HCT116 (cell line): ENCODE measurements at regions not wholly inside any gene's neighbourhood (a gene's known extent, or its start where the extent isn't known, plus 50 kb on each side); places are given as distances from the start of the nearest gene placed in this dataset.

Source experiments
- ATAC-seq: fragments of 200-7000 bp; cut with Tn5 transposase; 2 replicates; pipeline ENCODE4 v1.9.1; 2020; ENCODE audit warnings: mild to moderate bottlenecking, moderate library complexity
- BruUV-seq: library from RNA; stranded (reverse); fragments of 400-500 nt; replicated peaks from 2 replicates; lab custom pipeline; 2021; lab: Mats Ljungman, UMichigan
- CTCF ChIA-PET: fragments of 300-600 bp; sonication (Branson Sonifier 250); formaldehyde crosslinking; loops from one replicate; lab custom pipeline; 2021; ENCODE audit warnings: antibody characterized with exemption; lab: Charles Lee
- POLR2A ChIA-PET: fragments of 300-600, 350-600 bp; sonication (Branson Sonifier 250); formaldehyde crosslinking; loops from one replicate; lab custom pipeline; 2021; ENCODE audit warnings: antibody characterized with exemption; lab: Charles Lee
- RAD21 ChIA-PET, 2 experiments: fragments of 300-600 bp; sonication (Branson Sonifier 250); formaldehyde crosslinking; loops; one replicate each; lab custom pipeline; 2023; ENCODE audit warnings: low total read pairs in 2 of 2; ENCODE audit not compliant: uncharacterized antibody in 2 of 2, unreplicated experiment in 2 of 2, low non-redundant PET in 1 of 2; lab: Charles Lee
- DNase-seq: peaks from one replicate; pipeline ENCODE4 v3.0.0-alpha.2; 2010; ENCODE audit warnings: low read depth, low spot score
- H2AFZ ChIP-seq: fragments of 200-600 bp; shearing (Covaris generic), sonication (generic); 2 replicates; pipeline ENCODE4 v1.6.1; 2017; ENCODE audit warnings: low read depth, mixed run types, mixed read lengths, antibody characterized with exemption, low read length; ENCODE audit not compliant: poor library complexity, severe bottlenecking
- H3K27ac ChIP-seq: 2 replicates; pipeline ENCODE4 v1.5.1; 2012; ENCODE audit warnings: low read depth, low read length
- H3K27me3 ChIP-seq: fragments of 200-600 bp; sonication (generic); 2 replicates; pipeline ENCODE4 v1.6.1; 2016; ENCODE audit warnings: mixed run types, low read length, mixed read lengths; ENCODE audit not compliant: insufficient read depth
- H3K36me3 ChIP-seq, 2 experiments: fragments of 200-500 bp in 1 of 2; fragments of 200-600 bp in 1 of 2; sonication (Bioruptor generic) in 1 of 2; sonication (generic) in 1 of 2; 2 replicates each; pipeline versions ENCODE4 v1.5.1 to v1.6.1; 2014 to 2016; ENCODE audit warnings: low read length in 2 of 2, inconsistent platforms in 1 of 2, mixed read lengths in 1 of 2, mixed run types in 1 of 2; ENCODE audit not compliant: insufficient read depth in 2 of 2, control insufficient read depth in 1 of 2
- H3K4me1 ChIP-seq, 2 experiments: fragments of 200-600 bp in 1 of 2; sonication (generic) in 1 of 2; 2 replicates each; pipeline versions ENCODE4 v1.5.1 to v1.6.1; 2012 to 2017; ENCODE audit warnings: low read length in 2 of 2, inconsistent platforms in 1 of 2, mild to moderate bottlenecking in 1 of 2, mixed read lengths in 1 of 2, mixed run types in 1 of 2, moderate library complexity in 1 of 2; ENCODE audit not compliant: insufficient read depth in 2 of 2, control insufficient read depth in 1 of 2
- H3K4me2 ChIP-seq: fragments of 200-600 bp; sonication (generic); 2 replicates; pipeline ENCODE4 v1.6.1; 2017; ENCODE audit warnings: mixed run types, low read length, mixed read lengths
- H3K4me3 ChIP-seq, 2 experiments: fragments of 200-600 bp in 1 of 2; sonication (generic) in 1 of 2; replicated peaks in 1 of 2; 2 replicates each; pipeline ENCODE4 v1.5.1; 2011 to 2016; ENCODE audit warnings: low read length in 2 of 2, control low read depth in 1 of 2, low read depth in 1 of 2, mild to moderate bottlenecking in 1 of 2, mixed read lengths in 1 of 2, mixed run types in 1 of 2
- H3K79me2 ChIP-seq: fragments of 200-600 bp; sonication (generic); 2 replicates; pipeline ENCODE4 v1.6.1; 2017; ENCODE audit warnings: mild to moderate bottlenecking, mixed run types, low read length, moderate library complexity, mixed read lengths; ENCODE audit not compliant: insufficient read depth
- H3K9ac ChIP-seq: fragments of 200-600 bp; sonication (generic); 2 replicates; pipeline ENCODE4 v1.6.1; 2016; ENCODE audit warnings: low read length, mixed read lengths
- H3K9me2 ChIP-seq: fragments of 200-600 bp; sonication (generic), shearing (Covaris generic); 2 replicates; pipeline ENCODE4 v1.6.1; 2017; ENCODE audit warnings: mixed run types, mild to moderate bottlenecking, moderate library complexity; ENCODE audit not compliant: insufficient read depth
- H3K9me3 ChIP-seq, 2 experiments: fragments of 200-500 bp in 1 of 2; fragments of 200-600 bp in 1 of 2; sonication (Bioruptor generic) in 1 of 2; sonication (generic) in 1 of 2; 2 replicates each; pipeline ENCODE4 v1.6.1; 2014 to 2017; ENCODE audit warnings: low read length in 2 of 2, mixed read lengths in 2 of 2, inconsistent platforms in 1 of 2, low read depth in 1 of 2, mild to moderate bottlenecking in 1 of 2, mixed run types in 1 of 2, moderate library complexity in 1 of 2; ENCODE audit not compliant: control insufficient read depth in 1 of 2, insufficient read depth in 1 of 2
- H4K20me1 ChIP-seq: fragments of 200-600 bp; sonication (generic), shearing (Covaris generic); 2 replicates; pipeline ENCODE4 v1.6.1; 2017; ENCODE audit warnings: mixed run types, mild to moderate bottlenecking, moderate library complexity; ENCODE audit not compliant: insufficient read depth
- CEBPB ChIP-seq: IDR thresholded peaks from 2 replicates; pipeline ENCODE4 v1.6.1; 2012; ENCODE audit warnings: low read depth
- CTCF ChIP-seq, 3 experiments: fragments of 200-600 bp in 1 of 3; sonication (generic) in 1 of 3; IDR thresholded peaks in 2 of 3; conservative IDR thresholded peaks in 1 of 3; 2 replicates each; pipeline ENCODE4 v1.5.1; 2012 to 2017; ENCODE audit warnings: low read depth in 2 of 3, low read length in 2 of 3, antibody characterized with exemption in 1 of 3, borderline replicate concordance in 1 of 3, control low read depth in 1 of 3, mild to moderate bottlenecking in 1 of 3, mixed read lengths in 1 of 3, mixed run types in 1 of 3, moderate library complexity in 1 of 3; ENCODE audit not compliant: insufficient read depth in 1 of 3
- ELF1 ChIP-seq: IDR thresholded peaks from 2 replicates; pipeline ENCODE4 v1.6.1; 2012; ENCODE audit warnings: low read depth, borderline replicate concordance
- POLR2A ChIP-seq: IDR thresholded peaks from 2 replicates; pipeline ENCODE4 v1.7.0; 2011; ENCODE audit warnings: borderline replicate concordance; ENCODE audit not compliant: insufficient read depth, insufficient read length; ENCODE audit errors: extremely low read depth
- RAD21 ChIP-seq: IDR thresholded peaks from 2 replicates; pipeline ENCODE4 v1.6.1; 2012; ENCODE audit warnings: low read depth, mild to moderate bottlenecking
- SP1 ChIP-seq: IDR thresholded peaks from 2 replicates; pipeline ENCODE4 v1.6.1; 2012; ENCODE audit warnings: low read depth
- TCF7L2 ChIP-seq: IDR thresholded peaks from 2 replicates; pipeline ENCODE4 v1.7.0; 2011; ENCODE audit warnings: borderline replicate concordance, inconsistent platforms; ENCODE audit not compliant: insufficient read depth, insufficient read length; ENCODE audit errors: extremely low read depth
- ZFX ChIP-seq: fragments of 450-650 bp; IDR thresholded peaks from 2 replicates; pipeline ENCODE4 v1.6.1; 2017
- ZNF274 ChIP-seq: fragments of 200-500 bp; sonication (Bioruptor generic); IDR thresholded peaks from 2 replicates; pipeline ENCODE4 v1.6.1; 2014; ENCODE audit warnings: mild to moderate bottlenecking, low read depth, low read length, inconsistent platforms
- intact Hi-C: fragments of 100-400 bp; cut with micrococcal nuclease; formaldehyde crosslinking; loops from 2 replicates; pipeline ENCODE4 v1.10.0; 2022

- Histone ChIP-seq H3K79me2 (no peaks in the 10 kb centered on the region), H3K4me3 (no peak overlapping the region), H3K27ac (no peak overlapping the region), H2AFZ (no peak overlapping the region), H3K9me2 (no peaks in the 10 kb centered on the region), H3K36me3 (no peaks in the 10 kb centered on the region)
- POLR2A ChIA-PET = no interaction called here
- RAD21 ChIA-PET = no interaction called here
- CTCF ChIA-PET = no interaction called here
- ATAC-seq = no peak
- intact Hi-C loops = loop anchor here (5.0 kb wide), 1 partner anchor 1507 kb away; no protein-coding TSS in a partner anchor
- no peak for TF ChIP-seq TCF7L2
- TF ChIP-seq CEBPB = no peak
- TF ChIP-seq POLR2A = no peak
- no peak for TF ChIP-seq RAD21
- no peak for TF ChIP-seq CTCF (IDR thresholded peaks at IDR 0.05 in 2 of 3, conservative IDR thresholded peaks at IDR 0.05 in 1 of 3; ENCODE audit: borderline replicate concordance in 1 of 3, insufficient read depth in 1 of 3, low read depth in 2 of 3, low read length in 2 of 3)
- TF ChIP-seq ZNF274 = no peak
- no peak for TF ChIP-seq ZFX
- TF ChIP-seq SP1 = no peak
- TF ChIP-seq, all 23 proteins: peak for 0
- H3K9me3 ChIP-seq = peaks cover 0 to 5% of the 10 kb centered on the region in 2 experiments; a peak in 1 of 4 replicates
- no peaks in the 10 kb centered on the region for H4K20me1 ChIP-seq
- no peaks in the 10 kb centered on the region for H3K4me1 ChIP-seq
- no peak overlapping the region for H3K9ac ChIP-seq
- no peaks in the 10 kb centered on the region for H3K27me3 ChIP-seq
- H3K4me2 ChIP-seq = no peak overlapping the region
- no peak for DNase-seq
- no TSS peak for BruUV-seq
These were observed 71.3 kb upstream of the UBE3A start for GRCh38 chr15:25510146-25510545.

- no peak for ATAC-seq
These were observed 70.9 kb upstream of the UBE3A start for GRCh38 chr15:25509703-25510102.

More at GRCh38 chr15:25509703-25510102, 70.9 kb upstream of the UBE3A start:
- Histone ChIP-seq H3K4me3 (no peak overlapping the region), H3K9ac (no peak overlapping the region), H3K9me2 (no peaks in the 10 kb centered on the region), H4K20me1 (no peaks in the 10 kb centered on the region), H3K27ac (no peak overlapping the region), H2AFZ (no peak overlapping the region), H3K79me2 (no peaks in the 10 kb centered on the region), H3K4me1 (no peaks in the 10 kb centered on the region), H3K4me2 (no peak overlapping the region), H3K36me3 (no peaks in the 10 kb centered on the region), H3K27me3 (no peaks in the 10 kb centered on the region), H3K9me3 (peaks cover 0 to 5% of the 10 kb centered on the region in 2 experiments; a peak in 1 of 4 replicates)
- no peak for TF ChIP-seq ELF1
- intact Hi-C loops = loop anchor here (5.0 kb wide), 1 partner anchor 1508 kb away; no protein-coding TSS in a partner anchor
- DNase-seq = no peak
- ChIA-PET RAD21 (interaction anchor here in 1 of 2 experiments (0.6 kb wide), 1 partner anchor 53 kb away, joined by 7 read pairs; no protein-coding TSS in a partner anchor), CTCF (no interaction called here), POLR2A (no interaction called here)
- no TSS peak for BruUV-seq
